ENCODE measurements at regions not wholly inside any gene's neighbourhood (a gene's known extent, or its start where the extent isn't known, plus 50 kb on each side); places are given as distances from the start of the nearest gene placed in this dataset.
"Not testable (repeated sequence)": the region's sequence is repeated elsewhere in the genome, so short reads cannot be mapped to it uniquely, and the experiment has no call there.

DNA sequence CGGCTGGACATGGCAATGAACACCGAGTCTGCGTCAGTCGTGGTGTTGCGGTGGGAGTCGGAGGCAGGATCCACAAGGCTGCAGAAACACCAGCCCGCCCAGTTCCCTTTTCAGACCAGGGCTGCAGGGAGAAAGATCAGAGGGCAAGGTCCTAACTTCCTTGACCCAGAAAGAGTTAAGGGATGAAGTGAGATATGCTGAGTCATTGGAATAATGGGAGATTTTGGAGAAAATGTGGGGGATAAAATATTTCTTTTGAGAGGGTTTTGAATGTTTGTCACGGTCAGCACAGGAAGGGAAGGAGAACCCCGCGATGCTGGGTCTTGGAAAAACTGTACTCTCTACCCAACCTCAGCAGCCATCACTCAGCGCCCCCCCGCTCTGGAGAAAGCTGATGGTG is 416.0 kb downstream of the ICE1 start:
- Histone ChIP-seq H3K9ac (ENCODE audit: low read depth, low read length) (no peak overlapping the region), H3K36me3 (ENCODE audit: insufficient read depth, low read length) (no peaks in the 10 kb centered on the region), H3K9me3 (ENCODE audit: control insufficient read depth, insufficient read depth, low read length) (no peaks in the 10 kb centered on the region), H3K4me1 (ENCODE audit: insufficient read depth, low read length) (no peaks in the 10 kb centered on the region)

DNA sequence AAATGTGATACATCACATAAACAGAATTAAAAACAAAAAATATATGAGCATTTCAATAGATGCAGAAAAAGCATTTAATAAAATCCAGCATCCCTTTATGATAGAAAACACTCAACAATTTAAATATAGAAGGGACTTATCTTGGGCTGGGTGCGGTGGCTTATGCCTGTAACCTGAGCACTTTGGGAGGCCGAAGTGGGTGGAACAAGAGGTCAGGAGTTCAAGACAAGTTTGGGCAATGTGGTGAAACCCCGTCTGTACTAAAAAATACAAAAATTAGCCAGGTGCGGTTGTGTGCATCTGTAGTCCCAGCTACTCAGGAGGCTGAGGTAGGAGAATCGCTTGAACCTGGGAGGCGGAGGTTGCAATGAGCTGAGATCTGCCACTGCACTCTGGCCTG is 409.1 kb downstream of the ICE1 start:
- H3K9ac ChIP-seq (ENCODE audit: low read depth, low read length); H3K9me3 ChIP-seq (ENCODE audit: control insufficient read depth, insufficient read depth, low read length); H3K4me1 ChIP-seq (ENCODE audit: insufficient read depth, low read length); H3K36me3 ChIP-seq (ENCODE audit: insufficient read depth, low read length): not testable (repeated sequence)

DNA sequence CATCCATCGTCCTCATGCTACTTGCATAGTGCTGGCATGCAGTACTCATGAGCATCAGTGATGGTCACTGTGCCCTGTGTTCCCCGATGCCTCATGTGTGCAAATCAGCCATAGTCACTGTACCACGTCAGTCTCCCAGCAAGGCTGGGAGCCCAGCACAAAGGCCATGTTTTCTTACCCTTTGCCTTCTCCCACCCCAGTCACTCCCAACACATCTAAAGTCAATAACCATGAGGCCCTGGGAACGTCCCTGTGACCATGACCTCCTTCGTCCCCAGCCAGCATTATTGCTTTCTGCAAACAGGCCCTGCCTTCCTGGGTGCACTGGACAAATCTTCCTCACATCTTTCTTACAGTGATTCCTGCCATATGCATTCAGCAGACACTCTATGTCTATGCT is 406.1 kb downstream of the ICE1 start:
- Histone ChIP-seq H3K9me3 (ENCODE audit: control insufficient read depth, insufficient read depth, low read length) (no peaks in the 10 kb centered on the region), H3K4me1 (ENCODE audit: insufficient read depth, low read length) (no peaks in the 10 kb centered on the region), H3K36me3 (ENCODE audit: insufficient read depth, low read length) (no peaks in the 10 kb centered on the region), H3K9ac (ENCODE audit: low read depth, low read length) (no peak overlapping the region)

DNA sequence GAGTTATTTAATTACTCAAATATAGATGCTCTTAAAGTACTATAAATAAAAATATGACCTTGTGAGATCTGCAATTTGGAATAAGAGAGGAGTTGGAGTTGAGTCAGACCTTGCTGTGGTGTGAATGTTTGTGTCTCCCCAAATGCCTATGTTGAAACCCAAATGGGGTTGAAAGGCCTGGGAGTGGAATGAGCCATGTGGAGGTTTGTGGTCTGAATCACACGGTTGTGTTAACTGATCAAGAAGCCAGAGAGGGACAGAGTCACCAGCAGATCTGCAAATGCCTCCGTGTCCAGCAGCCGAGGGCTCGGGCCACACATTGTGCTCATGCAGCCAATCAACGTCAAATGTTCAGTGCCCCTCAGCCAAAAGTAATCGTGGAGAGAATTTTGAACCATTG is 404.4 kb downstream of the ICE1 start:
- no peak overlapping the region for H3K9ac ChIP-seq (ENCODE audit: low read depth, low read length)
- no peaks in the 10 kb centered on the region for H3K36me3 ChIP-seq (ENCODE audit: insufficient read depth, low read length)
- H3K9me3 ChIP-seq (ENCODE audit: control insufficient read depth, insufficient read depth, low read length), result no peaks in the 10 kb centered on the region
- no peaks in the 10 kb centered on the region for H3K4me1 ChIP-seq (ENCODE audit: insufficient read depth, low read length)

DNA sequence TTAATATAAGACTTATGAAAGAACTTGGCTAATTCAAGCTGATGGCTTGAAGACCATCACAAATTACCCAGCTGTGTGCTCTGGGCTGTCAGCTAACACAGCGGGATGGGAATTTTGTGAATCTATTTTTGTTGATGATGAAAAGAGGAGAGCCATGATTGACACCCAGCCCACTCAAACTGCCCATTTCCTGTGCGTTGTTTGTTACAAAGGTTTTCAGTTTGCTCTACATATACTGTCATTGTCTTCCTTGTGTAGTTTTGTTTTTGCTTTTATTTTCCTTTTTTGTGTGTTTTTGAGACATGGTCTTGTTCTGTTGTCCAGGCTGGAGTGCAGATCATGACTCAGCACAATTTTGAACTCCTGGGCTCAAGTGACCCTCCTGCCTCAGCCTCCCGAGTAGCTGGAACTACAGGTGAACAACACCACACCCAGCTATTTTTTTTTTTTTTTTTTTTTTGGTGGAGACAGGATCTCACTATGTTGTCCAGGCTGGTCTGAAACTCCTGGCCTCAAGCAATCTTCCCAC is 400.3 kb downstream of the ICE1 start:
- Histone ChIP-seq H3K9ac (ENCODE audit: low read depth, low read length) (no peak overlapping the region), H3K4me1 (ENCODE audit: insufficient read depth, low read length) (no peaks in the 10 kb centered on the region), H3K9me3 (ENCODE audit: control insufficient read depth, insufficient read depth, low read length) (no peaks in the 10 kb centered on the region), H3K36me3 (ENCODE audit: insufficient read depth, low read length) (no peaks in the 10 kb centered on the region)

DNA sequence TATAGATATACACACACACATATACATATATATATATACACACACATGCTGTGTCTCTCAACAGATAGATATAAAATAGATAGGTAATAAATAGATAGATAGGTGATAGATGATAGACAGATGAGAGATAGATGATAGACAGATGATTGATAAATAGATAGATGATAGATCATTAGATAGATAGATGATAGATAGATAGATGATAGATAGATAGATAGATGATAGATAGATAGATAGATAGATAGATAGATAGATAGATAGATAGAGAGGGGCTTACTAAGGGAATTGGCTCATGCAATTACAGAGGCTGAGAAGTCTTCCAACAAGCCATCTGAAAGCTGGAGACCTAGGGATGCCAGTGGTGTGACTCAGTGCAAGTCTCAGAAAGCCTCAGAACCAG is 394.5 kb downstream of the ICE1 start:
- no peak overlapping the region for H3K9ac ChIP-seq (ENCODE audit: low read depth, low read length)
- H3K9me3 ChIP-seq (ENCODE audit: control insufficient read depth, insufficient read depth, low read length), result no peaks in the 10 kb centered on the region
- no peaks in the 10 kb centered on the region for H3K36me3 ChIP-seq (ENCODE audit: insufficient read depth, low read length)
- no peaks in the 10 kb centered on the region for H3K4me1 ChIP-seq (ENCODE audit: insufficient read depth, low read length)

DNA sequence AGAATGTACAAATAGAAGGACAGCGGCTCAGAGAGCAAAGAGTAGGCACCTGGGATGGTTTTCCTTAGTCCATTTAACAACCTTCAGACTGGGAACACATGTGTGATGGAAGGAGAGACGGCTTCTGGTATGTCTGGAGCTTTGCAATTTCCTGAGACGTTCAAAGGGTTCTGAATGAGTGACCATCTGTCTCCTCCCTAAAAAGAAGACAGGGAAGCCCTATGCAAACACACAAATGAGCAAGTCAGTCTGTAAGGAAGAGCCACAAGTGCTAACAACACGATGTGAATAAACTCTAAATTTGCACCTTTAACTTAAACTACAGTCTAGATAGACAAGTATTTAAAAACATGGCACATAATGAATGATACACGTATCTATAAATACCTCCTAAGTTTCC is 391.0 kb downstream of the ICE1 start:
- H3K4me1 ChIP-seq (ENCODE audit: insufficient read depth, low read length), result no peaks in the 10 kb centered on the region
- H3K9ac ChIP-seq (ENCODE audit: low read depth, low read length), result no peak overlapping the region
- no peaks in the 10 kb centered on the region for H3K36me3 ChIP-seq (ENCODE audit: insufficient read depth, low read length)
- no peaks in the 10 kb centered on the region for H3K9me3 ChIP-seq (ENCODE audit: control insufficient read depth, insufficient read depth, low read length)

DNA sequence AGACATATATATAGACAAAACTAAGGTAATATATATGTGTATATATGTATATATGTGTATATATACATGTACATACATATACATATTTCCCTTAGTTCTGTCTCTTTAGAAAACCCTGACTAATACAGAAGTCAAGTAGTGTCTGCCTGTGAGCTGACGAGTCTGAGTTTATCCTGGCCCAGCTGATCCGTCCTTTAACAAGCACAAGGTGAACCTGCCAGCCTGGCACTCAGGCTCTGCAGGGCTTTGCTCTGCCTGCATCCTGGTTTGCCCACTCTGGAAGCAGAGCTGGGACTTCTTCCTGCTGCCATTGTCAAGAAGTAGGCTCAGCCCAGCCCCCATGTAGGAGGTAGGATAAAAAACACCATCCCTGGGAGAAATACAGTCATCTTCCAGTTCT is 388.0 kb downstream of the ICE1 start:
- Histone ChIP-seq H3K36me3 (ENCODE audit: insufficient read depth, low read length) (no peaks in the 10 kb centered on the region), H3K9ac (ENCODE audit: low read depth, low read length) (no peak overlapping the region), H3K9me3 (ENCODE audit: control insufficient read depth, insufficient read depth, low read length) (no peaks in the 10 kb centered on the region), H3K4me1 (ENCODE audit: insufficient read depth, low read length) (no peaks in the 10 kb centered on the region)

DNA sequence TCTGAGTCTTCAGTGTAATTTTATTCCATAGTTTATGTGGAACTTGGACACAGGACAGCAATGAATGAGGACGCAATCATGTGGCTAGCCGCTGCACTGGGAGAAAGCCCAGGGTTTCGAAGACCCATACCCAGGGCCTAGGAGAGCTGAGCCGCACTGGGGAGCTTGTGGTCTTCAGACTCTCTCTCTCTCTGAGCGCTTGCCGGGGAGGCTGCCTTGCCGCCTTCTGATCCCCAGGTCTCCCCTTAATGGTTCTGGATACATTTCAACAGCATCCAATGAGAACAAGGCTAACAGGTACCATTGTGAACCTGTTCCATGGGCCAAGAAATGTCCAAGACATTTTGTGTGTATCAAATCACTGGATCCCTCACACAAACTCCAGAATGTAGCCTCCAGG is 383.4 kb downstream of the ICE1 start:
- H3K9me3 ChIP-seq (ENCODE audit: control insufficient read depth, insufficient read depth, low read length), result no peaks in the 10 kb centered on the region
- no peak overlapping the region for H3K9ac ChIP-seq (ENCODE audit: low read depth, low read length)
- no peaks in the 10 kb centered on the region for H3K36me3 ChIP-seq (ENCODE audit: insufficient read depth, low read length)
- no peaks in the 10 kb centered on the region for H3K4me1 ChIP-seq (ENCODE audit: insufficient read depth, low read length)

DNA sequence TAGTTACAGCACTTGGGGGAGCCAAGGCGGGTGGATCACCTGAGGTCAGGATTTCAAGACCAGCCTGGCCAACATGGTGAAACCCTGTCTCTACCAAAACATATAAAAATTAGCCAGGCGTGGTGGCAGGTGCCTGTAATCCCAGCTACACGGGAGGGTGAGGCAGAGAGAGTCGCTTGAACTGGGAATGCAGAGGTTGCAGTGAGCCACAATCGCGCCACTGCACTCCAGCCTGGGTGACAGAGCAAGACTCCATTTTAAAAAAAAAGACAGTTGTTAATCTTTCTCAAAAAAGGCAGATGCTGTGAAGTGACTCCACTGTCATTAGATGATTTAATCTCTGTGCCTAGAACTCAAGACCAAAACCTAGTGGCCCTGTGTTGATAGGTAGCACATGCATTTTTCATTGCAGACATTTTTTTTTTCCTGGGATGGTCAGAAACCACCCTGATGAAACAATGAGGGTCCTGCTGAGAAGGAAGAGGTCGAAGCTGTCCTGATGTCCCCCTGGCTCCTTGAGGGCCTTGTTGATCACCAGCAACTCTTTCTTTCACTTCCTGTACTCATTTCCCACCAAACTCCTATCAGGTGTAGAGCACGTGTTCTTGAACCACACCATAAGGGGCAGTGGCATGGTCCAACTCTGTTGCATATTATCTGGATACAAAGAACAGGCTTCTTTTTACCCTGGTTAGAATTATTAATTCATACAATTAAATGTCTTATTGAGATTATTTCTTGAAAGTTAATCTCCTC is 382.2 kb downstream of the ICE1 start:
- Histone ChIP-seq H3K9ac (ENCODE audit: low read depth, low read length) (no peak overlapping the region), H3K36me3 (ENCODE audit: insufficient read depth, low read length) (no peaks in the 10 kb centered on the region), H3K9me3 (ENCODE audit: control insufficient read depth, insufficient read depth, low read length) (no peaks in the 10 kb centered on the region), H3K4me1 (ENCODE audit: insufficient read depth, low read length) (no peaks in the 10 kb centered on the region)

DNA sequence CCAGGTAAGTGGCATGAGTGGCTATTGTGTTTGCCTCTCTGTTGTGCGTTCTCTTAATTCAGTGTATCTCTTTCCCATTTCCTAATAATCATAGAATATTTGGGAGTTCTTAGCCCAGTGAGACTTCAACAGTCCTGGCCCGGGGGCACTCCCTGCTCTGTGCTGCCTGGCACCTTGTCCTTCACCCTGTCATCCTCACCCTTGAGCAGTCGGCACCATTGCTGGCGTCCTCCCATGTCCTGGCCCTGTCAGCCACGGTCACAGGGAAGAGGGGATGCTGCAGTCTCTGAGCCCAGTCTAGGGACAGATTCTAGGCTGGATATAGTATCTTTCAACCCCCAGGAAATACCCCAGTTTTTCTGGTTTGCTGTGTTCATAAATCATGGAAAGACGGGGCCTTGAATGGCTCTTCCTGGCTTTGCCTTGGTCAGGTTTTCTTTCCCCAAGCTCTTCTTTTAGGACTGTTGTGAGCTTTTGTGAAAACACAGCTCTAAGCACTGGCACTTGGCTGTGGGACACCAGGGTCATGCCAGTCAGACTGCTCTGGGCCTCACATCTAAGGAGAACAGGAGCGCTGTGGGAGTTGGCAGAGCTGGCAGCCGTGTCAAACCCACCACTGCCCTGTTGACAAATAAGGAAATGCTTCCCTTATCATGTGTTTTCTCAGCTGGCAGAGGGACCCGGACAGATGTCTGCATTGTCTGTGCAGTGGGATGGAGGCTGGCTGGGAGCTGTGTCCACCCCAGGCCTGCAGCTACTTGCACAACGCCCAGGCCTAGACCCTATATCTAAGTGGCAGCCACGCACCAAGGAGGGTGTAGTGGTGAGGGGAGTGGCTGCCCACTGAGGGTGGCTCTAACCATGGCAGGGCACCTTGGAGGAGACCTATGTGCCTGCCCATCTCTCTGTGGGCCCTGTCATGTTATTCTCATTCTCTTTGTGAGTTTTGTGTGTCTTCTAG is 378.6 kb downstream of the ICE1 start:
- H3K9ac ChIP-seq (ENCODE audit: low read depth, low read length), result no peak overlapping the region
- no peaks in the 10 kb centered on the region for H3K9me3 ChIP-seq (ENCODE audit: control insufficient read depth, insufficient read depth, low read length)
- no peaks in the 10 kb centered on the region for H3K36me3 ChIP-seq (ENCODE audit: insufficient read depth, low read length)
- H3K4me1 ChIP-seq (ENCODE audit: insufficient read depth, low read length), result no peaks in the 10 kb centered on the region

DNA sequence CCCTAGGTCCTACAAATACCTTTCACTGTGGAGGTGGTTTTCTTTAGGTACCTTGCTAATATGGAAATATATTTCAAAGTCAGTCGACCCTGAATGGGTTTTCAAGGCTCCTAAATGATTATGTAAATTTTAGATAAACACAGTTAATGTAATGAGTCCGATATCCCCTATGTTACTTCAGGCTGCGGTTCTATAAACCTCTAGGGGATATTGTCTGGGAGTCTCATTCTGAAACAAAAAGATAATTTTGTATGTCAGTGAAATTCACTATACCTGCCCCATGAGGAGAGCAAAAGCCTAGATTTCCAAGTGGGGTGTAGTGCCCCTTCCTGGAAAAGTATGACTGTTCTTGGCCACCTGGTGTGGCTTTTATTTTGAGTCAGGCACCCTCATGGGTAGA is 377.3 kb downstream of the ICE1 start:
- H3K9me3 ChIP-seq (ENCODE audit: control insufficient read depth, insufficient read depth, low read length), result no peaks in the 10 kb centered on the region
- H3K9ac ChIP-seq (ENCODE audit: low read depth, low read length), result no peak overlapping the region
- H3K4me1 ChIP-seq (ENCODE audit: insufficient read depth, low read length), result no peaks in the 10 kb centered on the region

DNA sequence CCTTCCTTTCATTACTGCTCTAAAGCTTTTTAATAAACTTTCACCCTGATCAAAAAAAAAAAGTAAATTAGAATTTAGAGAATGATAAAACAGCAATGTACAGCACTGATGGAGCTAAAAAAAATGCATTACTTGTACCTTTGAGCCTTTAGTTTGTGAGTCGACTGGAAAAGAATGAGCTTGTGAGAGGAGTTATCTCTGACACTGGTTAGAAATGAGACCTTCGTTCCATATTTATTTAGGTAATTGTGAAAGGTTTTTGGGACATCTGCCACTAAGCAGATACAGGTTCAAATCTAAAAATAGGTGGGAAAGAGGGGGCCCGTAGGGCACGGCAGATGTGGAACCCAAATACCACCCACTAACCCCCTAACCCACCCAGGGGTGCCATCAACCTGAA is 376.8 kb downstream of the ICE1 start:
- Histone ChIP-seq H3K9me3 (ENCODE audit: control insufficient read depth, insufficient read depth, low read length) (no peaks in the 10 kb centered on the region), H3K36me3 (ENCODE audit: insufficient read depth, low read length) (no peaks in the 10 kb centered on the region), H3K9ac (ENCODE audit: low read depth, low read length) (no peak overlapping the region), H3K4me1 (ENCODE audit: insufficient read depth, low read length) (no peaks in the 10 kb centered on the region)

More for the DNA sequence above, 377.3 kb downstream of the ICE1 start:
- no peaks in the 10 kb centered on the region for H3K36me3 ChIP-seq (ENCODE audit: insufficient read depth, low read length)

DNA sequence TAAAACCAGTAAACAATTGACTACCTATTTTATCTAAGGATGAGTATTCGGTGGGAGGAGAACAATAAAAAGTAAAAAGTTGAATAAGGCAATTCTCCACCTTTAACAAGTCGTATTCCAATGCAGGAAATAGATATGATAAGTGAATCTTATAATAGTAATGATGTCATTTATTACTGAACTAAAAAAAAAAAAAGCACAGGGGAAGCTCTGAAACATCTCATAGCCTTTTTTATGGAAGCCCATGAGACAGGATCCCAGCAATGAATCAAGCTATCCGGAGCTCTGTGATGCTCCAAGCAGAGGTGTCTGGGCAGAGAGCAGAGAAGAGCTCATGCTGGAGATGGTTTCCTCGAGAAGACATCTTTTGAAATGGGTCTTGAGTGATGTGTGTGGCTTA is 376.0 kb downstream of the ICE1 start:
- Histone ChIP-seq H3K9ac (ENCODE audit: low read depth, low read length) (no peak overlapping the region), H3K9me3 (ENCODE audit: control insufficient read depth, insufficient read depth, low read length) (no peaks in the 10 kb centered on the region), H3K4me1 (ENCODE audit: insufficient read depth, low read length) (no peaks in the 10 kb centered on the region), H3K36me3 (ENCODE audit: insufficient read depth, low read length) (no peaks in the 10 kb centered on the region)

DNA sequence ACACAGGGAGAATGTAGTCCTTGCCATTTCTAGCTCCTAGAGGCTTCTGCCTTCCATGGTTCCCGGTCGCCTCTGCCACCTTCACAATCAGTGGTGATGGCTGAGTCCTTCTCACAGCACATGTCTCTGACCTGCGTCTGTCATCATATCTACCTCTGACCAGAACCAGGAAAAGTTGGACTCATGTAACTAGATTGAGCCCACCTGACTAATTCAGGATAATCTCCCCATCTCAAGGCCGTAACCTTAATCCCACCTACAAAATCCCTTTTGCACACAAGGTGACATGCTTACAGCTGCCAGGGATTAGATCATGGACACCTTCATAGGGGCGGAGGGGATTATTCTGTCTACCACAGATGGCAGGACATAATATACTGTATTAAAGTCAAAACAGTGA is 375.6 kb downstream of the ICE1 start:
- Histone ChIP-seq H3K9ac (ENCODE audit: low read depth, low read length) (no peak overlapping the region), H3K9me3 (ENCODE audit: control insufficient read depth, insufficient read depth, low read length) (no peaks in the 10 kb centered on the region), H3K36me3 (ENCODE audit: insufficient read depth, low read length) (no peaks in the 10 kb centered on the region), H3K4me1 (ENCODE audit: insufficient read depth, low read length) (no peaks in the 10 kb centered on the region)
